DOHH2 (cell line): ENCODE measurements at regions not wholly inside any gene's neighbourhood (a gene's known extent, or its start where the extent isn't known, plus 50 kb on each side); places are given as distances from the start of the nearest gene placed in this dataset.

Experiments used
- H3F3A ChIP-seq: fragments of 200-600 bp; sonication (generic), shearing (Covaris generic); 2 replicates; pipeline ENCODE4 v1.6.0; 2016; ENCODE audit warnings: antibody characterized with exemption, mild to moderate bottlenecking; ENCODE audit not compliant: control insufficient read depth, insufficient read depth
- H3K27ac ChIP-seq: fragments of 200-600 bp; sonication (generic); 2 replicates; pipeline ENCODE4 v1.5.1; 2014; ENCODE audit warnings: low read depth, mild to moderate bottlenecking, low read length, moderate library complexity
- H3K27me3 ChIP-seq: fragments of 200-600 bp; sonication (generic); 2 replicates; pipeline ENCODE4 v1.6.1; 2014; ENCODE audit warnings: mild to moderate bottlenecking, low read length, mixed read lengths; ENCODE audit not compliant: control insufficient read depth
- H3K36me3 ChIP-seq: fragments of 200-600 bp; sonication (generic); 2 replicates; pipeline ENCODE4 v1.6.1; 2014; ENCODE audit warnings: mild to moderate bottlenecking, low read length, moderate library complexity, mixed read lengths; ENCODE audit not compliant: control insufficient read depth
- H3K4me1 ChIP-seq: fragments of 200-600 bp; sonication (generic); 2 replicates; pipeline ENCODE4 v1.6.1; 2014; ENCODE audit warnings: mild to moderate bottlenecking, low read length, mixed read lengths; ENCODE audit not compliant: control insufficient read depth
- H3K4me2 ChIP-seq: fragments of 200-600 bp; sonication (generic); 2 replicates; pipeline ENCODE4 v1.6.0; 2014; ENCODE audit warnings: mild to moderate bottlenecking, low read length, moderate library complexity
- H3K4me3 ChIP-seq: fragments of 200-600 bp; sonication (generic); 2 replicates; pipeline ENCODE4 v1.5.1; 2014; ENCODE audit warnings: mild to moderate bottlenecking, low read length, mixed read lengths
- H3K79me2 ChIP-seq: fragments of 200-600 bp; sonication (generic); 2 replicates; pipeline ENCODE4 v1.6.1; 2014; ENCODE audit warnings: mild to moderate bottlenecking, low read length, mixed read lengths; ENCODE audit not compliant: control insufficient read depth
- H3K9me2 ChIP-seq: fragments of 200-600 bp; sonication (generic); replicated peaks from 2 replicates; pipeline ENCODE4 v1.6.1; 2014; ENCODE audit warnings: mild to moderate bottlenecking, low read length, mixed read lengths; ENCODE audit not compliant: control insufficient read depth
- H3K9me3 ChIP-seq: fragments of 200-600 bp; sonication (generic); 2 replicates; pipeline ENCODE4 v1.6.1; 2014; ENCODE audit warnings: antibody characterized with exemption, low read length, mixed read lengths; ENCODE audit not compliant: control insufficient read depth, insufficient read depth
- H4K20me1 ChIP-seq: fragments of 200-600 bp; sonication (generic); 2 replicates; pipeline ENCODE4 v1.6.0; 2014; ENCODE audit warnings: low read depth, mild to moderate bottlenecking, antibody characterized with exemption, low read length, moderate library complexity; ENCODE audit not compliant: control insufficient read depth, insufficient read depth
- CTCF ChIP-seq: fragments of 200-600 bp; sonication (generic); IDR thresholded peaks from one replicate; pipeline ENCODE4 v1.5.1; 2014; ENCODE audit warnings: antibody characterized with exemption, mild to moderate bottlenecking, low read depth, low read length; ENCODE audit not compliant: poor library complexity, severe bottlenecking
- EZH2phosphoT487 ChIP-seq: fragments of 200-600 bp; sonication (generic); IDR thresholded peaks from 2 replicates; pipeline ENCODE4 v1.6.1; 2017; ENCODE audit warnings: borderline replicate concordance, mild to moderate bottlenecking, antibody characterized with exemption, low read length, moderate library complexity, mixed read lengths

GRCh38 chr5:122576256-122577016 is 198.4 kb upstream of the SNX2 start:
- TF ChIP-seq EZH2phosphoT487 (no peak), CTCF (no peak)
- H3K9me2 ChIP-seq = no peaks in the 10 kb centered on the region

GRCh38 chr5:122581629-122582028 is 193.3 kb upstream of the SNX2 start:
- Histone ChIP-seq H3K27ac (no peak overlapping the region), H3K9me2 (no peaks in the 10 kb centered on the region), H3K4me2 (no peak overlapping the region), H3K27me3 (no peaks in the 10 kb centered on the region), H3K4me3 (no peak overlapping the region), H3F3A (no peaks in the 10 kb centered on the region), H3K79me2 (no peaks in the 10 kb centered on the region), H3K36me3 (no peaks in the 10 kb centered on the region), H4K20me1 (no peaks in the 10 kb centered on the region), H3K4me1 (no peaks in the 10 kb centered on the region), H3K9me3 (no peaks in the 10 kb centered on the region)
- no peak for TF ChIP-seq CTCF
- no peak for TF ChIP-seq EZH2phosphoT487

More at GRCh38 chr5:122576256-122577016, 198.4 kb upstream of the SNX2 start:
- no peaks in the 10 kb centered on the region for H3K79me2 ChIP-seq
- H4K20me1 ChIP-seq = no peaks in the 10 kb centered on the region
- H3K36me3 ChIP-seq = no peaks in the 10 kb centered on the region
- H3K4me2 ChIP-seq = no peak overlapping the region
- H3K27me3 ChIP-seq = no peaks in the 10 kb centered on the region
- no peaks in the 10 kb centered on the region for H3K4me1 ChIP-seq
- no peaks in the 10 kb centered on the region for H3K9me3 ChIP-seq
- H3K27ac ChIP-seq = no peak overlapping the region
- H3K4me3 ChIP-seq = no peak overlapping the region
- H3F3A ChIP-seq = no peaks in the 10 kb centered on the region

- no peak overlapping the region for H3K27ac ChIP-seq
- H3K79me2 ChIP-seq = no peaks in the 10 kb centered on the region
- no peak overlapping the region for H3K4me2 ChIP-seq
- H3K36me3 ChIP-seq = no peaks in the 10 kb centered on the region
- H3F3A ChIP-seq = no peaks in the 10 kb centered on the region
- H3K9me3 ChIP-seq = no peaks in the 10 kb centered on the region
- no peak for TF ChIP-seq EZH2phosphoT487
- no peak for TF ChIP-seq CTCF
- H3K4me3 ChIP-seq = no peak overlapping the region
- H4K20me1 ChIP-seq = no peaks in the 10 kb centered on the region
- H3K27me3 ChIP-seq = no peaks in the 10 kb centered on the region
- H3K4me1 ChIP-seq = no peaks in the 10 kb centered on the region
- H3K9me2 ChIP-seq = no peaks in the 10 kb centered on the region
Measured at GRCh38 chr5:122584411-122585300, 190.2 kb upstream of the SNX2 start.
